ENCODE measurements at regions not wholly inside any gene's neighbourhood (a gene's known extent, or its start where the extent isn't known, plus 50 kb on each side); places are given as distances from the start of the nearest gene placed in this dataset.

DNA sequence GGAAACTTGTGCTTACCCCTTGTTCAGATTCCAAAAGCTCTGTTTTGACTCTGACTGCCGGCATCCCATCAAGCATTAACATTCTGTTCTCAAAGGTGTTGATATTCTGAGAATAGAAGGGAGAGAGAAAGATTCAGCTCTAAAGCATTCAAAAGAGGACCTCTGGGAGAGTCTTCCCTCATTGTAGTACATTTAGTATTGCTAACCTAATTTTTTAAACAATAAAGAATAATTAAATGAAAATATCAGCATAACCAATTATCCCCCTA, 190.3 kb downstream of the KLF12 start:
- no peak for ATAC-seq
- Histone ChIP-seq H3K4me3 (ENCODE audit: low read length) (no peak overlapping the region), H3K9ac (ENCODE audit: low read length) (no peak overlapping the region), H3K9me2 (replicated peaks; ENCODE audit: low read length) (no peaks in the 10 kb centered on the region), H3K27me3 (ENCODE audit: low read length) (no peaks in the 10 kb centered on the region), H3K9me3 (ENCODE audit: low read length) (no peaks in the 10 kb centered on the region), H3F3A (ENCODE audit: low read length, unreplicated experiment) (no peaks in the 10 kb centered on the region), H4K20me1 (ENCODE audit: low read length) (no peaks in the 10 kb centered on the region), H3K79me2 (ENCODE audit: low read length) (no peaks in the 10 kb centered on the region), H3K4me1 (ENCODE audit: insufficient read depth, low read length) (peaks cover 11% of the 10 kb centered on the region), H2AFZ (ENCODE audit: low read length) (no peak overlapping the region), H3K27ac (ENCODE audit: low read length) (no peak overlapping the region), H3K4me2 (ENCODE audit: low read length) (no peak overlapping the region), H3K36me3 (ENCODE audit: low read depth, low read length) (no peaks in the 10 kb centered on the region; the same call in 1 of the 2 replicates)
- POLR2A ChIA-PET (ENCODE audit: unreplicated experiment), result no interaction called here
- no peak for DNase-seq
- BruUV-seq (replicated peaks), result no TSS peak
- CTCF ChIA-PET, result no interaction called here
- TF ChIP-seq EZH2phosphoT487 (IDR thresholded peaks at IDR 0.05; ENCODE audit: borderline replicate concordance, low read length), result no peak
- no peak for TF ChIP-seq EZH2 (IDR thresholded peaks at IDR 0.05; ENCODE audit: low read length, unreplicated experiment)
- TF ChIP-seq, protein P1, sequence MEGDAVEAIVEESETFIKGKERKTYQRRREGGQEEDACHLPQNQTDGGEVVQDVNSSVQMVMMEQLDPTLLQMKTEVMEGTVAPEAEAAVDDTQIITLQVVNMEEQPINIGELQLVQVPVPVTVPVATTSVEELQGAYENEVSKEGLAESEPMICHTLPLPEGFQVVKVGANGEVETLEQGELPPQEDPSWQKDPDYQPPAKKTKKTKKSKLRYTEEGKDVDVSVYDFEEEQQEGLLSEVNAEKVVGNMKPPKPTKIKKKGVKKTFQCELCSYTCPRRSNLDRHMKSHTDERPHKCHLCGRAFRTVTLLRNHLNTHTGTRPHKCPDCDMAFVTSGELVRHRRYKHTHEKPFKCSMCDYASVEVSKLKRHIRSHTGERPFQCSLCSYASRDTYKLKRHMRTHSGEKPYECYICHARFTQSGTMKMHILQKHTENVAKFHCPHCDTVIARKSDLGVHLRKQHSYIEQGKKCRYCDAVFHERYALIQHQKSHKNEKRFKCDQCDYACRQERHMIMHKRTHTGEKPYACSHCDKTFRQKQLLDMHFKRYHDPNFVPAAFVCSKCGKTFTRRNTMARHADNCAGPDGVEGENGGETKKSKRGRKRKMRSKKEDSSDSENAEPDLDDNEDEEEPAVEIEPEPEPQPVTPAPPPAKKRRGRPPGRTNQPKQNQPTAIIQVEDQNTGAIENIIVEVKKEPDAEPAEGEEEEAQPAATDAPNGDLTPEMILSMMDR (conservative IDR thresholded peaks at IDR 0.05; ENCODE audit: low read depth, low read length), result no peak
- intact Hi-C loops (cut with micrococcal nuclease), result no loop called here

DNA sequence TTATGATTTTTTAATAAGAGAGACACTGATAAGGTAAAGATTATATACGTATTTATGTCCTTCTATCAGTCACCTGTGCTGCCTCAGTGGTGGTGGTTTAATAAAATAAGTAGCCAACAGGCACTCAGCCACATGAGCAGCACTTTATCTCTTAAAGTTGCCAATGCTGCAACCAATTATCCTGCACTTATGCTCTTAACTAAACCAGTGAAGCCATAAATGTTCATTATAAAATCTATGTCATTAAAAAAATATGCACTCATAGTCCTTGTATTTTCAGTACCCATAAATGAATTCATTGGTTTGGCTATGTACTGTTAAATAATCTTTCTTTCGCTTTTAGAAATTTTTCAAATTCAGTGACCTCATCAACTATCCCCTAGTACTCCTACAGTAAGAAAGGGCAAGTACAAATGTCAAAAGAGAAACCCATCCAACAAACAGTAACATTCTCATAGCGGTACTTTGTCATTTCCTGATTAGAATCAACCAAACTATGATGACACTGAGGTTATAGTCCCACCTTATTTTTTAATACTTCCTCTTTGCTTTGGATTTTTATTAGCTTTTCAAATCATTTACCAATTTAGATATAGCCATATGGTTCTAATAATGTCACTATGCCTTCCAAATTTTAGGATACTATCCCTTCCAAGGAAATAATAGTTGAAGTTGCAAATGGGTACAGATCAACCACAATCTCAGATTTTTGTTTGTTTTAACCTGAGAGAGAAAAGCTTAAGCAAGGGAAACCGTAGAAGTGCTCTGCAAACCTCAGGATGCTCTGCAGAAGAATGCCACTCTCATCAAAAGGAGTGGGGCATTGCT, 190.9 kb downstream of the KLF12 start:
- no peak overlapping the region for H3K27ac ChIP-seq (ENCODE audit: low read length)
- no peak overlapping the region for H2AFZ ChIP-seq (ENCODE audit: low read length)
- ChIA-PET POLR2A (ENCODE audit: unreplicated experiment) (interaction anchor here (0.5 kb wide), 1 partner anchor 132 kb away, joined by 4 read pairs; no protein-coding TSS in a partner anchor), CTCF (no interaction called here)
- DNase-seq, result no peak
- no peaks in the 10 kb centered on the region for H3K9me3 ChIP-seq (ENCODE audit: low read length)
- no peak overlapping the region for H3K4me2 ChIP-seq (ENCODE audit: low read length)
- no peak overlapping the region for H3K9ac ChIP-seq (ENCODE audit: low read length)
- no peaks in the 10 kb centered on the region for H3K9me2 ChIP-seq (replicated peaks; ENCODE audit: low read length)
- no peak for TF ChIP-seq EZH2 (IDR thresholded peaks at IDR 0.05; ENCODE audit: low read length, unreplicated experiment)
- no peaks in the 10 kb centered on the region for H4K20me1 ChIP-seq (ENCODE audit: low read length)
- intact Hi-C loops (cut with micrococcal nuclease), result no loop called here
- no peaks in the 10 kb centered on the region for H3K79me2 ChIP-seq (ENCODE audit: low read length)
- no peak overlapping the region for H3K4me3 ChIP-seq (ENCODE audit: low read length)
- H3K27me3 ChIP-seq (ENCODE audit: low read length), result no peaks in the 10 kb centered on the region
- BruUV-seq (replicated peaks), result TSS peak; percentile 28
- no peaks in the 10 kb centered on the region; the same call in 1 of the 2 replicates for H3K36me3 ChIP-seq (ENCODE audit: low read depth, low read length)
- peaks cover 17% of the 10 kb centered on the region for H3K4me1 ChIP-seq (ENCODE audit: insufficient read depth, low read length)
- H3F3A ChIP-seq (ENCODE audit: low read length, unreplicated experiment), result no peaks in the 10 kb centered on the region
- ATAC-seq, result no peak

DNA sequence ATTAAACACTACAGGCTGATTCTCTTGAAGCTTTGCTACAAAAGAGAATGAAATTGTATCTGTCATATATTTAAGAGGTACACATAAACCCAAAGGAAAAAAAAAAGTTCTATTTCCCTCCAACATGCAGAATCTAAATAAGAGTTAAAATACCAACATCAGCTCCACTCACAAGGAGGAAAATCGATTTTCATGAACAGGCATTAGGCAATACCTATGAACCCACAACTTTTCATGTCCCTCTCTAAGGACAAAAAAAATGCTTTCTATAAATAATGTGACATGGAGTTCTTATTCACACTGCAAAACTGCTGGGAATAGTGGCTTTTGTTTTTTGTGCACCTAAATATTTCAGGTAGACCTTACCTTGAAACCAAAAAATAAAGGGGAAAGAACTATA, 192.5 kb downstream of the KLF12 start:
- Histone ChIP-seq H3F3A (ENCODE audit: low read length, unreplicated experiment) (no peaks in the 10 kb centered on the region), H3K4me2 (ENCODE audit: low read length) (no peak overlapping the region), H3K9ac (ENCODE audit: low read length) (no peak overlapping the region), H3K9me2 (replicated peaks; ENCODE audit: low read length) (no peaks in the 10 kb centered on the region), H3K27me3 (ENCODE audit: low read length) (no peaks in the 10 kb centered on the region), H3K9me3 (ENCODE audit: low read length) (no peaks in the 10 kb centered on the region), H3K4me3 (ENCODE audit: low read length) (no peak overlapping the region), H3K27ac (ENCODE audit: low read length) (no peak overlapping the region), H3K36me3 (ENCODE audit: low read depth, low read length) (no peaks in the 10 kb centered on the region; the same call in 1 of the 2 replicates), H2AFZ (ENCODE audit: low read length) (no peak overlapping the region), H3K4me1 (ENCODE audit: insufficient read depth, low read length) (peaks cover 29% of the 10 kb centered on the region), H3K79me2 (ENCODE audit: low read length) (peaks cover 5% of the 10 kb centered on the region; the same call in 1 of the 2 replicates), H4K20me1 (ENCODE audit: low read length) (no peaks in the 10 kb centered on the region)
- CTCF ChIA-PET, result interaction anchor here (1.1 kb wide), 1 partner anchor 345 kb away, joined by 4 read pairs; no protein-coding TSS in a partner anchor
- DNase-seq (no peak), ATAC-seq (no peak)
- POLR2A ChIA-PET (ENCODE audit: unreplicated experiment), result no interaction called here
- intact Hi-C loops (cut with micrococcal nuclease), result no loop called here
- TF ChIP-seq EZH2phosphoT487 (IDR thresholded peaks at IDR 0.05; ENCODE audit: borderline replicate concordance, low read length), result no peak
- no peak for TF ChIP-seq EZH2 (IDR thresholded peaks at IDR 0.05; ENCODE audit: low read length, unreplicated experiment)
- TF ChIP-seq, protein P1 (conservative IDR thresholded peaks at IDR 0.05; ENCODE audit: low read depth, low read length), result no peak
- BruUV-seq (replicated peaks), result no TSS peak

Measured in PC-3 (cell line).